Stimulated activated CD4-positive, alpha-beta T cell treated with anti-CD3 and anti-CD28 coated beads, Interleukin-15, amount 100 ng/mL, for 24 hours (primary cell): ENCODE measurements at regions not wholly inside any gene's neighbourhood (a gene's known extent, or its start where the extent isn't known, plus 50 kb on each side); places are given as distances from the start of the nearest gene placed in this dataset.
"Not testable (repeated sequence)": the region's sequence is repeated elsewhere in the genome, so short reads cannot be mapped to it uniquely, and the experiment has no call there.

ENCODE experiments used
- DNase-seq: peaks from one replicate; pipeline ENCODE4 v3.0.0-alpha.2; 2020

- no peak for DNase-seq
Measured at GRCh38 chr4:179048839-179049453, 1606.7 kb upstream of the AGA start.

- DNase-seq, result no peak
Measured at GRCh38 chr4:179051206-179051605, 1609.0 kb upstream of the AGA start.

- DNase-seq, result no peak
Measured at GRCh38 chr4:179059396-179059795, 1617.2 kb upstream of the AGA start.

- not testable (repeated sequence) for DNase-seq
Measured at GRCh38 chr4:179066254-179066653, 1624.0 kb upstream of the AGA start.

- DNase-seq, result no peak
Measured at GRCh38 chr4:179071131-179071530, 1628.9 kb upstream of the AGA start.

GRCh38 chr4:179076865-179077264 is 1634.6 kb upstream of the AGA start:
- no peak for DNase-seq

- peak; percentile 2 for DNase-seq
Measured at GRCh38 chr4:179095585-179096221, 1653.5 kb upstream of the AGA start.

- DNase-seq, result no peak
Measured at GRCh38 chr4:179097741-179098140, 1655.5 kb upstream of the AGA start.

- DNase-seq, result no peak
Measured at GRCh38 chr4:179110356-179110755, 1668.1 kb upstream of the AGA start.

- DNase-seq, result no peak
Measured at GRCh38 chr4:179110816-179111215, 1668.6 kb upstream of the AGA start.

GRCh38 chr4:179112441-179113170 is 1670.4 kb upstream of the AGA start:
- no peak for DNase-seq

- no peak for DNase-seq
Measured at GRCh38 chr4:179114615-179115014, 1672.4 kb upstream of the AGA start.

GRCh38 chr4:179116011-179116410 is 1673.8 kb upstream of the AGA start:
- no peak for DNase-seq

GRCh38 chr4:179116581-179116980 is 1674.3 kb upstream of the AGA start:
- no peak for DNase-seq

- no peak for DNase-seq
Measured at GRCh38 chr4:179123084-179123483, 1680.8 kb upstream of the AGA start.

- DNase-seq, result no peak
Measured at GRCh38 chr4:179124419-179124818, 1682.2 kb upstream of the AGA start.

- DNase-seq, result no peak
Measured at GRCh38 chr4:179124957-179125356, 1682.7 kb upstream of the AGA start.

GRCh38 chr4:179125870-179126269 is 1683.6 kb upstream of the AGA start:
- DNase-seq, result no peak

GRCh38 chr4:179128299-179128698 is 1686.1 kb upstream of the AGA start:
- DNase-seq, result no peak

GRCh38 chr4:179130122-179130714 is 1688.0 kb upstream of the AGA start:
- no peak for DNase-seq

GRCh38 chr4:179145746-179146525 is 1703.7 kb upstream of the AGA start:
- DNase-seq, result no peak

GRCh38 chr4:179151770-179152169 is 1709.5 kb upstream of the AGA start:
- no peak for DNase-seq

GRCh38 chr4:179163147-179163546 is 1720.9 kb upstream of the AGA start:
- DNase-seq, result no peak
